Sigmoid colon (tissue), 4 donors: ENCODE measurements at regions not wholly inside any gene's neighbourhood (a gene's known extent, or its start where the extent isn't known, plus 50 kb on each side); places are given as distances from the start of the nearest gene placed in this dataset.
"Not testable (repeated sequence)": the region's sequence is repeated elsewhere in the genome, so short reads cannot be mapped to it uniquely, and the experiment has no call there.

Experiments
- EP300 ChIP-seq, 4 donors: sonication (generic); formaldehyde crosslinking; IDR thresholded peaks; one replicate each; pipeline ENCODE4 v1.6.1; 2017; ENCODE audit warnings: antibody characterized with exemption in 4 of 4
- POLR2A ChIP-seq, 2 donors: fragments of 450-650 bp; IDR thresholded peaks; one replicate each; pipeline ENCODE4 v1.6.1; 2016; ENCODE audit warnings: antibody characterized with exemption in 2 of 2, mild to moderate bottlenecking in 2 of 2, moderate library complexity in 2 of 2
- POLR2AphosphoS5 ChIP-seq, 4 donors: sonication (generic); formaldehyde crosslinking; IDR thresholded peaks; one replicate each; pipeline ENCODE4 v1.6.1; 2017; ENCODE audit warnings: antibody characterized with exemption in 4 of 4
- TF ChIP-seq, protein P1 (sequence below), 4 experiments: fragments of 450-650 bp in 3 of 4; fragments of 200-600 bp in 1 of 4; IDR thresholded peaks; one replicate each; pipeline ENCODE4 v1.5.1; 2016 to 2019; ENCODE audit warnings: antibody characterized with exemption in 4 of 4, mild to moderate bottlenecking in 3 of 4, moderate library complexity in 2 of 4

DNA sequence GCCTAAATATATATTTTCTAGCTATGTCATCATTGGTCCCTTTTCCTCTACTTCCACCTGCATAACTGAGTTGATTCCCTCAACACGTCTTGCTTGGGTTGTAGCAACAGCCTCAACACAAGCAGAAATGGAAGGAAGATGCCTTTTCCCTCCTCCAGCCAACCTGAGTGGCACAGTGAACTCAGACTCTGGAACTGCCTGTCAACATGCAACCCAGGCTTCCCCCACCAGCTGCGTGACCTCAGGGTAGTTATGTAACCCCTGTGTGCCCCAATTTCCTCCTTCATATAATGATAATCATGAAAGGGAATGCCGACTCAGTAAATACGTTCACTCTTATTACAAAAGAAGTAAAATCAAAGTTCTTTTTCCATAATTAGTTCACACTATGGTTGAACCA, 101.8 kb upstream of the TERB2 start:
- TF ChIP-seq POLR2AphosphoS5, POLR2A, EP300 (IDR thresholded peaks at IDR 0.05): not testable (repeated sequence)
- TF ChIP-seq, protein P1, sequence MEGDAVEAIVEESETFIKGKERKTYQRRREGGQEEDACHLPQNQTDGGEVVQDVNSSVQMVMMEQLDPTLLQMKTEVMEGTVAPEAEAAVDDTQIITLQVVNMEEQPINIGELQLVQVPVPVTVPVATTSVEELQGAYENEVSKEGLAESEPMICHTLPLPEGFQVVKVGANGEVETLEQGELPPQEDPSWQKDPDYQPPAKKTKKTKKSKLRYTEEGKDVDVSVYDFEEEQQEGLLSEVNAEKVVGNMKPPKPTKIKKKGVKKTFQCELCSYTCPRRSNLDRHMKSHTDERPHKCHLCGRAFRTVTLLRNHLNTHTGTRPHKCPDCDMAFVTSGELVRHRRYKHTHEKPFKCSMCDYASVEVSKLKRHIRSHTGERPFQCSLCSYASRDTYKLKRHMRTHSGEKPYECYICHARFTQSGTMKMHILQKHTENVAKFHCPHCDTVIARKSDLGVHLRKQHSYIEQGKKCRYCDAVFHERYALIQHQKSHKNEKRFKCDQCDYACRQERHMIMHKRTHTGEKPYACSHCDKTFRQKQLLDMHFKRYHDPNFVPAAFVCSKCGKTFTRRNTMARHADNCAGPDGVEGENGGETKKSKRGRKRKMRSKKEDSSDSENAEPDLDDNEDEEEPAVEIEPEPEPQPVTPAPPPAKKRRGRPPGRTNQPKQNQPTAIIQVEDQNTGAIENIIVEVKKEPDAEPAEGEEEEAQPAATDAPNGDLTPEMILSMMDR (IDR thresholded peaks at IDR 0.05) = not testable (repeated sequence)
